ENCODE measurements at regions not wholly inside any gene's neighbourhood (a gene's known extent, or its start where the extent isn't known, plus 50 kb on each side); places are given as distances from the start of the nearest gene placed in this dataset.

- no peak for FAIRE-seq
- TF ChIP-seq SPI1 (IDR thresholded peaks at IDR 0.05; ENCODE audit: low read depth, low read length), result no peak
Observed at GRCh38 chr17:74088934-74089329, 114.5 kb upstream of the RPL38 start.

GRCh38 chr17:74089380-74089779 is 114.1 kb upstream of the RPL38 start:
- FAIRE-seq (no peak), DNase-seq (ENCODE audit: insufficient read length, low spot score) (no peak)
- TF ChIP-seq POLR2A (IDR thresholded peaks at IDR 0.05; ENCODE audit: low read depth, low read length), result no peak
- TF ChIP-seq POLR2AphosphoS5 (IDR thresholded peaks at IDR 0.05; ENCODE audit: low read depth, low read length), result no peak

More at GRCh38 chr17:74088934-74089329, 114.5 kb upstream of the RPL38 start:
- no peak for DNase-seq (ENCODE audit: insufficient read length, low spot score)

GRCh38 chr17:74089869-74090464 is 113.5 kb upstream of the RPL38 start:
- FAIRE-seq (peak; percentile 77), DNase-seq (ENCODE audit: insufficient read length, low spot score) (peak; percentile 47)
- TF ChIP-seq PAX5 (IDR thresholded peaks at IDR 0.05; ENCODE audit: insufficient read depth, low read length, severe bottlenecking) (no peak), POU2F2 (IDR thresholded peaks at IDR 0.05; ENCODE audit: low read depth, low read length) (no peak), SPI1 (IDR thresholded peaks at IDR 0.05; ENCODE audit: low read depth, low read length) (no peak), POLR2AphosphoS5 (IDR thresholded peaks at IDR 0.05; ENCODE audit: low read depth, low read length) (no peak), TAF1 (IDR thresholded peaks at IDR 0.05; ENCODE audit: low read depth, low read length) (no peak), POLR2A (IDR thresholded peaks at IDR 0.05; ENCODE audit: low read depth, low read length) (no peak)

- no peak for TF ChIP-seq POLR2A (IDR thresholded peaks at IDR 0.05; ENCODE audit: low read depth, low read length)
- no peak for TF ChIP-seq POLR2AphosphoS5 (IDR thresholded peaks at IDR 0.05; ENCODE audit: low read depth, low read length)
- no peak for TF ChIP-seq POU2F2 (IDR thresholded peaks at IDR 0.05; ENCODE audit: low read depth, low read length)
- no peak for TF ChIP-seq PAX5 (IDR thresholded peaks at IDR 0.05; ENCODE audit: insufficient read depth, low read length, severe bottlenecking)
- TF ChIP-seq SPI1 (IDR thresholded peaks at IDR 0.05; ENCODE audit: low read depth, low read length), result no peak
- TF ChIP-seq TAF1 (IDR thresholded peaks at IDR 0.05; ENCODE audit: low read depth, low read length), result no peak
- FAIRE-seq, result no peak
- no peak for DNase-seq (ENCODE audit: insufficient read length, low spot score)
Observed at GRCh38 chr17:74094651-74095050, 108.8 kb upstream of the RPL38 start.

DNA sequence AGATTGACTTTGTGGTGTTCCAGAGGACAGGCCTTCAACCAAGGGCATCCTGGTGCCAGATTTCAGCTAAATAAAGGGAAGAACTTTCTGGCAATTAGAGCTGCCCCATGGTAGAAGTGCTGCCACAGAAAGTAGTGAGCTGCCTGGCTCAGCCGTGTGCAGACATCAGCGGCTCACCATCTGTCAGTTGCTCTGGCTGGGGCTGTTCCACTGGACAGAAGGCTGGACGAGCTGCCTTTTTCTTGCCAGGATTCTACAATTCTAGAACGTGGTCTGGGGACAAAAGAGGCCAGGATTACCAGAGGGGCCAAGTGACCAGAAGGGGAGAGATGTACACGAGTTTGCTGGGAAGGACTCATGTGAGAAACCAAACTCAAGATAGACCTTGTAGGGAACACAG is 107.0 kb upstream of the RPL38 start:
- no peak for TF ChIP-seq POLR2A (IDR thresholded peaks at IDR 0.05; ENCODE audit: low read depth, low read length)
- no peak for TF ChIP-seq POLR2AphosphoS5 (IDR thresholded peaks at IDR 0.05; ENCODE audit: low read depth, low read length)
- TF ChIP-seq SPI1 (IDR thresholded peaks at IDR 0.05; ENCODE audit: low read depth, low read length), result no peak
- no peak for TF ChIP-seq PAX5 (IDR thresholded peaks at IDR 0.05; ENCODE audit: insufficient read depth, low read length, severe bottlenecking)
- TF ChIP-seq TAF1 (IDR thresholded peaks at IDR 0.05; ENCODE audit: low read depth, low read length), result no peak
- no peak for TF ChIP-seq POU2F2 (IDR thresholded peaks at IDR 0.05; ENCODE audit: low read depth, low read length)
- FAIRE-seq (no peak), DNase-seq (ENCODE audit: insufficient read length, low spot score) (no peak)

DNA sequence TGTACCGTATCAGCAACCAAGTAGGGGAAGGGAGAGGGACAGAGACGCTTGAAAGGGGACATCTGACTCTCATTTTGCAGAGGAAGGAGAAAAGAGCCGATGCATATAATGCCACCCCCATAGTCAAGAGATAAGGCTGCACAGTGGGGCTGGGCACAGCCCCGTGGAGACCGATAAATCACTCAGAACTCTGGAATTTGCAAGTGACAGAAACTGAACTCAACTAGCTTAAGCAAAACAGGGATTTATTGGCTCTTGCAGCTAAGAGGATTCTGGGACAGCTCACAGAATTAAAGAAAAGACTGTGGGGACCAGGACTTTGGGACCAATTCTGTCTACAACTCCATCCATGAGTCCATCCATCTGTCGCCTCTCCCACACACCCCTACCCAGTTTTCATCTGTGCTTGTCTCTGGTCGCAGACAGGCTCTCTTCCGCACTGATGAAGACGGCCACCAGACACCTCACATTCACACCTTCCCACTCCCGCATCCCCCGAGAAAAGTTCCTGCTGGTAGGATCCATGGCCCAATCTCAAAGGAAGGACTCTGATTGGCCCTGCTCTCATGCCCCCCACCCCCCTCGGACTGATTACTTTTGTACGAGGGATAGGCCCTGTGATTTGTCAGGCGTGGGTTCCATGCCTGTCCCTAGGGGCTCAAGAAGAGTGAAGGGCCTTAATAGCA is 105.9 kb upstream of the RPL38 start:
- DNase-seq (ENCODE audit: insufficient read length, low spot score) (no peak), FAIRE-seq (no peak)
- no peak for TF ChIP-seq SPI1 (IDR thresholded peaks at IDR 0.05; ENCODE audit: low read depth, low read length)
- no peak for TF ChIP-seq POU2F2 (IDR thresholded peaks at IDR 0.05; ENCODE audit: low read depth, low read length)
- TF ChIP-seq POLR2AphosphoS5 (IDR thresholded peaks at IDR 0.05; ENCODE audit: low read depth, low read length), result no peak
- no peak for TF ChIP-seq POLR2A (IDR thresholded peaks at IDR 0.05; ENCODE audit: low read depth, low read length)
- TF ChIP-seq TAF1 (IDR thresholded peaks at IDR 0.05; ENCODE audit: low read depth, low read length), result no peak

- TF ChIP-seq POLR2AphosphoS5 (IDR thresholded peaks at IDR 0.05; ENCODE audit: low read depth, low read length), result no peak
- TF ChIP-seq SPI1 (IDR thresholded peaks at IDR 0.05; ENCODE audit: low read depth, low read length), result no peak
- TF ChIP-seq TAF1 (IDR thresholded peaks at IDR 0.05; ENCODE audit: low read depth, low read length), result no peak
- no peak for TF ChIP-seq POU2F2 (IDR thresholded peaks at IDR 0.05; ENCODE audit: low read depth, low read length)
- no peak for DNase-seq (ENCODE audit: insufficient read length, low spot score)
- FAIRE-seq, result peak; percentile 55
Observed at GRCh38 chr17:74098136-74099024, 105.1 kb upstream of the RPL38 start.

DNA sequence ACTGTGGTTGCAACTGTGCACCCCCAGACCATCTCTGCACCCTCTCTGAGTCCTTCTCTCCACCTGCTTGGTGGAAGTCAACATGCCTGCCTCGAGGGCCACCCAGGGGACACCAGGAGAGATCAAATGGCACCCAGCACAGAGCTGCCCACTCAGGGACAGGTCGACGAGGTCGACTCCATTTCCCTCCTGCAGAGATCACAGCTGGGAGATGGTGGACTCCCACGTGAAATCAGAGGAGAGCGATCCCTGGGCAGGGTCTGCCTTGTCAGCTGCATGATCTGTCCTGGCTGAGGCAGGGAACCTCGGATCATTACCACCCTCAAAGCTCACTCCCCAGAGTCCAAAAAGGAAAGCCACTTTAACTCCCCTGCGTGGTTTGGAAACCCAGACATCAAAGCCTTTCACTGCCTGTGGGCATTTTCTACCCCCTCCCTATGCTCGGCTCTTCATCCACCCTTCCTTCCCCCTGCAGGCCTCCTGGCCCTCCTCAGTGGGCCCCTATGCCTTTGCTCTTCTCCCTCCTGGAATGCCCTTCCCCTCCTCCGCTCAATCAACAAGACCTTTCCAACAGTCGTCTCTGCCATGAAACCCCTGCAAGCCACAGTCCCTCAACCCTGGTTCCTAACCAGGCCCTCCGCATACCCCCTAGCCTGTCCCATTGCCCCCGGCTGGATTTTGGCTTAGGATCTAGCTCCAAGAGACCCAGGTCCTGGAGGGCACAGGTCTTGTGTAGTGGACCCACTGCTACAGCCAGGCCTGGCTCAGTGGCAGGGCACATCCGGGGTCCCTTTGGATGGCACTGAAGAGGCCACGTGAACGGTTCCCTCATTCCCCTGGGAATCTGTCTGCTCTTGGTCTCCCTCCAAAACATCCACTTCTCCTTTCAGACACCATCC is 103.8 kb upstream of the RPL38 start:
- FAIRE-seq (no peak), DNase-seq (ENCODE audit: insufficient read length, low spot score) (no peak)
- no peak for TF ChIP-seq TAF1 (IDR thresholded peaks at IDR 0.05; ENCODE audit: low read depth, low read length)
- TF ChIP-seq POU2F2 (IDR thresholded peaks at IDR 0.05; ENCODE audit: low read depth, low read length), result no peak
- TF ChIP-seq POLR2AphosphoS5 (IDR thresholded peaks at IDR 0.05; ENCODE audit: low read depth, low read length), result no peak
- no peak for TF ChIP-seq POLR2A (IDR thresholded peaks at IDR 0.05; ENCODE audit: low read depth, low read length)
- TF ChIP-seq SPI1 (IDR thresholded peaks at IDR 0.05; ENCODE audit: low read depth, low read length), result no peak
- no peak for TF ChIP-seq PAX5 (IDR thresholded peaks at IDR 0.05; ENCODE audit: insufficient read depth, low read length, severe bottlenecking)

DNA sequence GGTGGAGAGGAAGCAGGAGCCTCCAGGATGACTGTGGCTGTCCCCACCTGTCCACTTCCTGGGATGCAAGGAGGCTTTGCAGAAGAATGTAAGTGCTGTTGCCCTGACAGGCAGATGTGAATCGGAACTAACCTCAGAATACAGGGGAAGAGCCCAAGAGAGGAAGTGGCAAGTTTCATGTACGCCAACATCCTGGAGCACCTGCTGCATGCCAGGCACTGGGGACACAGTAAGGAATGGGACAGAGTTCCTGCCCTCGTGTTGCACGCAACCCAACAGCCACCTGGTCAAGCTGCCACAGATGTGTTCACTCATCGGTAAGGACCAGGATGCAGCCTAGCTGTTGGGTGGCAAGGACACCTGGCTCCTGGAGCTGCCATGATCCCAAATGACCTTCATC is 98.6 kb upstream of the RPL38 start:
- no peak for FAIRE-seq
- no peak for DNase-seq (ENCODE audit: insufficient read length, low spot score)
- TF ChIP-seq PAX5 (IDR thresholded peaks at IDR 0.05; ENCODE audit: insufficient read depth, low read length, severe bottlenecking) (no peak), POLR2A (IDR thresholded peaks at IDR 0.05; ENCODE audit: low read depth, low read length) (no peak), SPI1 (IDR thresholded peaks at IDR 0.05; ENCODE audit: low read depth, low read length) (peak; percentile 68), POLR2AphosphoS5 (IDR thresholded peaks at IDR 0.05; ENCODE audit: low read depth, low read length) (no peak), TAF1 (IDR thresholded peaks at IDR 0.05; ENCODE audit: low read depth, low read length) (no peak), POU2F2 (IDR thresholded peaks at IDR 0.05; ENCODE audit: low read depth, low read length) (no peak)

Data from GM12891 (cell line).